ENCODE measurements at regions not wholly inside any gene's neighbourhood (a gene's known extent, or its start where the extent isn't known, plus 50 kb on each side); places are given as distances from the start of the nearest gene placed in this dataset.
"Not testable (repeated sequence)": the region's sequence is repeated elsewhere in the genome, so short reads cannot be mapped to it uniquely, and the experiment has no call there.

GRCh38 chr2:49702740-49703139, 548.4 kb upstream of the FSHR start:
- no peak overlapping the region for H3K9ac ChIP-seq (ENCODE audit: extremely low read depth, low read length, poor library complexity, severe bottlenecking)
- H3K27ac Mint-ChIP-seq, result no peak overlapping the region
- H3K4me1 ChIP-seq (ENCODE audit: control insufficient read depth, insufficient read depth, low read length), result no peaks in the 10 kb centered on the region
- H3K4me1 Mint-ChIP-seq, result no peaks in the 10 kb centered on the region
- H3K27me3 ChIP-seq (ENCODE audit: control insufficient read depth, insufficient read depth, low read length, poor library complexity, severe bottlenecking), result no peaks in the 10 kb centered on the region
- no peak for DNase-seq
- H3K4me3 Mint-ChIP-seq, result no peak overlapping the region
- TF ChIP-seq CTCF (conservative IDR thresholded peaks at IDR 0.05), result no peak
- H3K36me3 Mint-ChIP-seq (ENCODE audit: low read depth), result no peaks in the 10 kb centered on the region
- no peaks in the 10 kb centered on the region for H3K9me3 ChIP-seq (ENCODE audit: control insufficient read depth, low read length)
- no peak overlapping the region for H3K4me3 ChIP-seq (ENCODE audit: low read length)
- WGBS, 2 experiments (ENCODE audit: insufficient coverage in 1 of 2, insufficient read length in 1 of 2), result 86 to 95% methylated on average over 1 to 3 of the region's 3 CpGs
- H3K36me3 ChIP-seq (ENCODE audit: control insufficient read depth, insufficient read depth, low read length), result no peaks in the 10 kb centered on the region
- no peaks in the 10 kb centered on the region for H3K9me3 Mint-ChIP-seq
- no peaks in the 10 kb centered on the region for H3K27me3 Mint-ChIP-seq (ENCODE audit: insufficient read depth)
- no peak overlapping the region for H3K27ac ChIP-seq (ENCODE audit: low read depth, low read length)

- H3K4me1 Mint-ChIP-seq, result no peaks in the 10 kb centered on the region
- no peak for DNase-seq
- H3K27me3 Mint-ChIP-seq (ENCODE audit: insufficient read depth), result no peaks in the 10 kb centered on the region
- no peaks in the 10 kb centered on the region for H3K36me3 ChIP-seq (ENCODE audit: control insufficient read depth, insufficient read depth, low read length)
- H3K9ac ChIP-seq (ENCODE audit: extremely low read depth, low read length, poor library complexity, severe bottlenecking), result no peak overlapping the region
- no peaks in the 10 kb centered on the region for H3K36me3 Mint-ChIP-seq (ENCODE audit: low read depth)
- H3K27ac ChIP-seq (ENCODE audit: low read depth, low read length), result no peak overlapping the region
- no peak overlapping the region for H3K27ac Mint-ChIP-seq
- no peaks in the 10 kb centered on the region for H3K9me3 ChIP-seq (ENCODE audit: control insufficient read depth, low read length)
- no peaks in the 10 kb centered on the region for H3K4me1 ChIP-seq (ENCODE audit: control insufficient read depth, insufficient read depth, low read length)
- H3K4me3 Mint-ChIP-seq, result no peak overlapping the region
- no peak overlapping the region for H3K4me3 ChIP-seq (ENCODE audit: low read length)
- no peaks in the 10 kb centered on the region for H3K9me3 Mint-ChIP-seq
- no peak for TF ChIP-seq CTCF (conservative IDR thresholded peaks at IDR 0.05)
- no peaks in the 10 kb centered on the region for H3K27me3 ChIP-seq (ENCODE audit: control insufficient read depth, insufficient read depth, low read length, poor library complexity, severe bottlenecking)
Observed at GRCh38 chr2:49693961-49694360, 539.6 kb upstream of the FSHR start.

- not testable (repeated sequence) for H3K9ac ChIP-seq (ENCODE audit: extremely low read depth, low read length, poor library complexity, severe bottlenecking); H3K9me3 ChIP-seq (ENCODE audit: control insufficient read depth, low read length); H3K27me3 ChIP-seq (ENCODE audit: control insufficient read depth, insufficient read depth, low read length, poor library complexity, severe bottlenecking); H3K9me3 Mint-ChIP-seq; H3K27ac Mint-ChIP-seq; DNase-seq; H3K36me3 Mint-ChIP-seq (ENCODE audit: low read depth); H3K27me3 Mint-ChIP-seq (ENCODE audit: insufficient read depth); H3K27ac ChIP-seq (ENCODE audit: low read depth, low read length); H3K4me3 ChIP-seq (ENCODE audit: low read length); H3K36me3 ChIP-seq (ENCODE audit: control insufficient read depth, insufficient read depth, low read length); H3K4me1 Mint-ChIP-seq; H3K4me3 Mint-ChIP-seq; H3K4me1 ChIP-seq (ENCODE audit: control insufficient read depth, insufficient read depth, low read length)
- WGBS, 2 experiments (ENCODE audit: insufficient coverage in 1 of 2, insufficient read length in 1 of 2), result 100% methylated on average over 1 to 2 of the region's 2 CpGs
Observed at GRCh38 chr2:49692022-49692421, 537.7 kb upstream of the FSHR start.

- Histone ChIP-seq H3K4me1 (ENCODE audit: control insufficient read depth, insufficient read depth, low read length) (no peaks in the 10 kb centered on the region), H3K4me3 (ENCODE audit: low read length) (no peak overlapping the region), H3K27me3 (ENCODE audit: control insufficient read depth, insufficient read depth, low read length, poor library complexity, severe bottlenecking) (no peaks in the 10 kb centered on the region), H3K36me3 (ENCODE audit: control insufficient read depth, insufficient read depth, low read length) (no peaks in the 10 kb centered on the region), H3K27ac (ENCODE audit: low read depth, low read length) (no peak overlapping the region), H3K9me3 (ENCODE audit: control insufficient read depth, low read length) (no peaks in the 10 kb centered on the region), H3K9ac (ENCODE audit: extremely low read depth, low read length, poor library complexity, severe bottlenecking) (no peak overlapping the region)
- Mint-ChIP-seq H3K4me1 (peaks cover 3% of the 10 kb centered on the region), H3K27ac (no peak overlapping the region), H3K4me3 (no peak overlapping the region), H3K27me3 (ENCODE audit: insufficient read depth) (no peaks in the 10 kb centered on the region), H3K9me3 (no peaks in the 10 kb centered on the region), H3K36me3 (ENCODE audit: low read depth) (no peaks in the 10 kb centered on the region)
- 95% methylated on average over 1 of the region's 1 CpG; no CpG with 5 or more reads in 1 of the 2 experiments for WGBS, 2 experiments (ENCODE audit: insufficient coverage in 1 of 2, insufficient read length in 1 of 2)
- no peak for DNase-seq
- TF ChIP-seq CTCF (conservative IDR thresholded peaks at IDR 0.05), result peak; percentile 77
Observed at GRCh38 chr2:49687918-49688317, 533.6 kb upstream of the FSHR start.
